ENCODE measurements at regions not wholly inside any gene's neighbourhood (a gene's known extent, or its start where the extent isn't known, plus 50 kb on each side); places are given as distances from the start of the nearest gene placed in this dataset.

- Histone ChIP-seq H3K4me3 (ENCODE audit: low read depth, low read length) (no peak overlapping the region), H3K36me3 (ENCODE audit: control insufficient read depth, insufficient read depth, low read length) (no peaks in the 10 kb centered on the region), H3K27me3 (ENCODE audit: control insufficient read depth, insufficient read depth, low read length) (no peaks in the 10 kb centered on the region)
- FAIRE-seq (no peak), DNase-seq (ENCODE audit: low read depth) (no peak)
- no peak for TF ChIP-seq CTCF (IDR thresholded peaks at IDR 0.05; ENCODE audit: insufficient read depth, low read length, severe bottlenecking)
Measured at GRCh38 chr13:73258406-73258805, 199.6 kb downstream of the KLF5 start.

GRCh38 chr13:73254827-73255226, 196.0 kb downstream of the KLF5 start:
- Histone ChIP-seq H3K4me3 (ENCODE audit: low read depth, low read length) (no peak overlapping the region), H3K27me3 (ENCODE audit: control insufficient read depth, insufficient read depth, low read length) (no peaks in the 10 kb centered on the region), H3K36me3 (ENCODE audit: control insufficient read depth, insufficient read depth, low read length) (no peaks in the 10 kb centered on the region)
- no peak for TF ChIP-seq CTCF (IDR thresholded peaks at IDR 0.05; ENCODE audit: insufficient read depth, low read length, severe bottlenecking)
- DNase-seq (ENCODE audit: low read depth): peak; percentile 64
- FAIRE-seq: no peak

- no peak for DNase-seq (ENCODE audit: low read depth)
- TF ChIP-seq CTCF (IDR thresholded peaks at IDR 0.05; ENCODE audit: insufficient read depth, low read length, severe bottlenecking): no peak
- no peak for FAIRE-seq
- Histone ChIP-seq H3K27me3 (ENCODE audit: control insufficient read depth, insufficient read depth, low read length) (no peaks in the 10 kb centered on the region), H3K4me3 (ENCODE audit: low read depth, low read length) (no peak overlapping the region), H3K36me3 (ENCODE audit: control insufficient read depth, insufficient read depth, low read length) (no peaks in the 10 kb centered on the region)
Measured at GRCh38 chr13:73251626-73252265, 192.9 kb downstream of the KLF5 start.

GRCh38 chr13:73250061-73250460, 191.3 kb downstream of the KLF5 start:
- no peak for TF ChIP-seq CTCF (IDR thresholded peaks at IDR 0.05; ENCODE audit: insufficient read depth, low read length, severe bottlenecking)
- FAIRE-seq (no peak), DNase-seq (ENCODE audit: low read depth) (no peak)
- H3K36me3 ChIP-seq (ENCODE audit: control insufficient read depth, insufficient read depth, low read length): no peaks in the 10 kb centered on the region
- H3K4me3 ChIP-seq (ENCODE audit: low read depth, low read length): no peak overlapping the region
- no peaks in the 10 kb centered on the region for H3K27me3 ChIP-seq (ENCODE audit: control insufficient read depth, insufficient read depth, low read length)

GRCh38 chr13:73248711-73249580, 190.1 kb downstream of the KLF5 start:
- DNase-seq (ENCODE audit: low read depth): peak; percentile 92
- no peak for FAIRE-seq

More at GRCh38 chr13:73248711-73249580, 190.1 kb downstream of the KLF5 start:
- TF ChIP-seq CTCF (IDR thresholded peaks at IDR 0.05; ENCODE audit: insufficient read depth, low read length, severe bottlenecking): peak; percentile 8
- Histone ChIP-seq H3K4me3 (ENCODE audit: low read depth, low read length) (no peak overlapping the region), H3K27me3 (ENCODE audit: control insufficient read depth, insufficient read depth, low read length) (no peaks in the 10 kb centered on the region), H3K36me3 (ENCODE audit: control insufficient read depth, insufficient read depth, low read length) (no peaks in the 10 kb centered on the region)
